Activated CD4-positive, alpha-beta T cell treated with anti-CD3 and anti-CD28 coated beads for 4 hours (primary cell): ENCODE measurements at regions not wholly inside any gene's neighbourhood (a gene's known extent, or its start where the extent isn't known, plus 50 kb on each side); places are given as distances from the start of the nearest gene placed in this dataset.
"Not testable (repeated sequence)": the region's sequence is repeated elsewhere in the genome, so short reads cannot be mapped to it uniquely, and the experiment has no call there.

Source experiments
- DNase-seq, 2 donors: peaks; one replicate each; pipeline ENCODE4 v3.0.0-alpha.2; 2020

DNA sequence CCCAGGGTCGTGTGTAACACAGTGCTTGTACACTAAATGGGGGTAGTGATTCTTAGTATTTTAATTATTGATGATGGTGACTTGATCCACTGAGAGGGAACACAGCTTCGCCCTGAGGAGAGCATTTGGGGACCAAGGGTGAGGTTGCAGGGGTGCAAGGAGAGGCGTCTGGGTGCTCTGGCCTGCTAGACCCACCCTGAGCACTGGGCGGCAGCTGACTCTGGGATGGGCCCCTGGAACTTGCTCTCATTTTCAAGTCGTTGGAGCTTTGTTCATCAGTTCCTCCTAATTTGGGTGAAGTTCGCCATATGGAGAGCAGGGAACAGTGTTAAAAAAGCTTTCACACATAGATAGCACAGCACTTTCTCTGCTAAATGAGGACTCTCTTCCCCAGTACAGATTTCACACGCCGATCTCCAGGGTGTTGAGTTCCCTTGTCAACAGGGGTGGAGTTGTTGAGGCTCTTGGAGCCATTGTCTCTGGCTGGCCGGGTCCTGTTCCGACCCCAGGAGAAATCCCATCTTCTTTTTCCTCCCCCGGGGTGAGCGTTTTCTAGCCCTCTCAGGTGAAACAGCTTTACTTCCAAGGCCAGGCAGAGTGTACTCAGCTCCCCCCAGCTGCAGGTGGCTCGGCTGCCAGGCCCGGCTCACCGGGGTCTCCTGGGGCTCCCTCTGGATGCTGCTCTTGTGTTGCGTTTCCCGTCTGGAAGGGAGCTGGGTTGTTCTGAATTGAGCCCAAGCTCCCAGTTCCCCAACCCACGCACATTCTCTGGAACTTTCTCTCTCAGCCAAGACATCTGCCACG lies 367.4 kb downstream of the RPS6KC1 start:
- no peak for DNase-seq

DNA sequence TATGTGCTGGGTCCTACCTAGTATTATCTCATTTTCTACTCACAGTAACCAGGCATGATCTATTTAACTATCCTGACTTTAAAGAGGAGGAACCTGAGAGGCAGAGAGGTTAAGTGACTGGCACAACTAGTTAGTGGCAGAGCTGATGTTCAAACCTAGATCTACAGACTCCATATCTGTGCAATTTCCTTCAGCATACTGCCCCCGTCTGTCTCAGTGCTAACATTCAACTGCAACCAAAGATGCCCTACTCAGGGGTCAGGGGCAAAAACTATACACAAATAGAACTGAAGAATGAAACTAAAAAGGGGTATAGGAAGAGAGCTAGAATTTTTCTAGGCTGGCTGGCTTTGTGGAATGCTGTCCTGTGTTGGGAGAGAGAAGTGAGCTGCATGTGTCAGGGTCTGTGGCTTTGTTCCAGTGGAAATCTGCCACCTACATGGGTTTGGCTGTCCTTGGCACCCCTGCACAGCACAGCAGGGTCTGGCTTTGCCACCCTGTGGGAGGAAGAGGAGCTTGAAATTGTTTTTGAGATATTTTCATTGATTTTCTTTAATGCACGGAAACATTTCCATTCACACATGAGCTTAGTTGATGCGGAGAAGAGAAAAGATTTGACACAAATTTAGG lies 368.5 kb downstream of the RPS6KC1 start:
- DNase-seq, result no peak

DNA sequence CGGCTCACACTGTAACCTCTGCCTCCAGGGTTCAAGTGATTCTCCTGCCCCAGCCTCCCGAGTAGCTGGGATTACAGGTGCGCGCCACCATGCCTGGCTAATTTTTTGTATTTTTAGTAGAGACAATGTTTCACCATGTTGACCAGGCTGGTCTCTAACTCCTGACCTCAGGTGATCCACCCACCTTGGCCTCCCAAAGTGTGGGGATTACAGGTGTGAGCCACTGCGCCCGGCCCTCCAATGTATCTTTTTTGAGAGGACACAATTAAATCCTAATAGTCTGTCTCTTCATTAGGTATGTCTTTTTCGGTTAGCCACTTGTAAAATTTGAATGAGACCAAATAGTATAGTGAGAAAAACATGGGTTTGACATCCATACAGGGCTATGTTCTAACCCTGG lies 370.1 kb downstream of the RPS6KC1 start:
- not testable (repeated sequence) for DNase-seq

DNA sequence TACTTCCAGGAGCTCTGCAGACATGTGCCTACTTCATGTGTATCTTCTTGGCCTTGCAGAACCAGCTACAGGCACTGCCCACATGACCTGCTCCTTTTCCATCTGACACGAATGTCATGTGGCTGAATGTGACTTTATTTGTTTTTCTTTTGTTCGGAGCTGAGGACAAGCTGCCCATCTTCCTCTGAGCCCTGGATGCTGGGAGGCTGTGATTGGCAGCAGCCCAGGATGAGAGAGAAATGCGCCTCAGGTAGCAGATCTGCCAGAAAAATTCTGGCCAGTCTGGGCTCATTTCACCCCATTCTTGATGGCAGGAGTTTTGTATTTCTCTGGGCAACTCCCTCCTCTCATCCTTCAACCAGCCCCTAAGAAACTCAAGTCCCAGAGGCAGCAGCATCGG lies 372.0 kb downstream of the RPS6KC1 start:
- no peak for DNase-seq

DNA sequence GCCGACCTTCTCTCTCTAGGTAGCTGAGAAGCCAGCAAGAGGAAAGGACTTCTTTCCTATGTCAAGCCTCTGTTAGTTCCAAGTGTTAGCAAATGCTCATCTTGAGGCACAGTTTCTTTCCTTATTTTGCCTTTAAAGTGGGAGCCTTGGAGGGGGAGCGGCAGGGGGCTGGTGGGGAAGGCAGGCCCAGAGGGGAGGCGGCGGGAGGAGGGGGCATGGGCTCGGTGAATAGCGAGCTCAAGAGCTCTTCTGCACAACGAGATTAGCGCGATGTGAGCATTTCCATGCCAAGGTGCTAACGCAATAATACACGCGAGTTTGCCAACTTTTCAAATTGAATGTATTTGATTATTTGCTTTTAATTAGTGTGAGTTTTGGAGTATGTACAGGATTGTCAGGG lies 372.6 kb downstream of the RPS6KC1 start:
- no peak for DNase-seq

DNA sequence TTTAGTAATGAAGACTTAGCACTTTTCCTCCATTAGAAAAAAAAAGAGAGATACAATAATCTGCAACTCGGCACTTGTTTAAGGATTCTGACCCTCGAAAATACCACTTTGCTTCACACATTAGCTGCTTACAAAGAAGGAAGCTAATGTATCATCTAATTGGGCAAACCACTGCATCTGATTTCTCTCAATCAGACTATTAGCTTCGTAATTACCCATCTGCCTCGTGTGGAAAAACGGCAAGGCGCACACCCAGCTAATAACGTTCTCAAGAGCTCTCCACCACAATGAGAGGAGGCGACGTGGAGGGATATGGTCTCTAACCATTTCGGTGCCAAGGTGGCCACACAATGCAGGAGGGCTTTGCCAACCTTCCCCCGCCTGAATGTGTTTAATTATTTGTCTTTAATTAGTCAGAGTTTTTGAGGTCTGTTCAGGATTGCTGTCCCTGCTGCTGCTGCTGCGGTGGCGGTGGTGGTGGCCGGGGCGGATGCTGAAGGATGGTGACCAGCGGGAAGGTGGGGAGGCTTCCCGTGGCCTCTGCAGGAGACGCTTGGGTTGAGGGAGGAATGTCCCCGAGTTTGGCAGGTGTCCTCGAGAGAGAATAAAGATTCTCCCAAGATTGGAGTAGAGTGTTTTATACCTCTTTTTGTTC lies 374.5 kb downstream of the RPS6KC1 start:
- DNase-seq, result no peak

DNA sequence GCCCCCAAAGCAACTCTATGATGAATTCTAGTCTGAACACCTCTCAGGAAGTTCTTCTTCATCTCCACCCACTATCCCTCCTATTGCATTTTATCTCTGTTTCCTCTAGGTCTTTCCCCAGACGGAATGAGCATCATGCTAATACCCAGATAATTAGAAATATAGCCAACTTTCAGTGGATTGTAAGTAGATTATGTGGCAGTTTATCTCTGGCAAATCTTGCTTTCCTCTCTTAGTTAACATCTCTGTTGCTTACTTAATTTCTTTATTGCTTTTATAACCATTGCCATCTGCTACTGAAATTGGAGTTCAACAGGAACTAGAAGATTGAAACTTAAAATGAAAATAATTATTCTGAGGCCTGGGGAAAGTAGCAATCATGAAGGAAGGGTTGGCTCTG lies 378.6 kb downstream of the RPS6KC1 start:
- no peak for DNase-seq

DNA sequence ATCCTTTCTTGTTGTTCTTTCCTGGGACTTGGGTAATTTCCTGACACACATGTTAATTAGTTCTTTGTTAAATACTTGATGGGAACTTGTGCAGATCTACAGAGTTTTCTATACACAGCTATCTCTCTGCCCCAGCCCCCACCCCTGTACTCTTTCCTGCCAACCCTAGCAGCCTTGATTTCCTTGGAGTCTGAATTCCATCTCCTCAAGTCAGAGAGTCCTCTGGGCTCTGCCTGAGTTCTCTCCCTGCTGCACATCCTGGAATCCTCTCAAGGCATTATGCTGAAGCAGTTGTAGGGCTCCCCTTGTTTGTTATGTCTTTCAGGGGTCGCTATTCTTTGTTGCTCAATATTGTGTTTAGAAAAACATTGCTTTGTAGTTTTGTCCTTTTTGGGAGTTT lies 384.7 kb downstream of the RPS6KC1 start:
- no peak for DNase-seq

DNA sequence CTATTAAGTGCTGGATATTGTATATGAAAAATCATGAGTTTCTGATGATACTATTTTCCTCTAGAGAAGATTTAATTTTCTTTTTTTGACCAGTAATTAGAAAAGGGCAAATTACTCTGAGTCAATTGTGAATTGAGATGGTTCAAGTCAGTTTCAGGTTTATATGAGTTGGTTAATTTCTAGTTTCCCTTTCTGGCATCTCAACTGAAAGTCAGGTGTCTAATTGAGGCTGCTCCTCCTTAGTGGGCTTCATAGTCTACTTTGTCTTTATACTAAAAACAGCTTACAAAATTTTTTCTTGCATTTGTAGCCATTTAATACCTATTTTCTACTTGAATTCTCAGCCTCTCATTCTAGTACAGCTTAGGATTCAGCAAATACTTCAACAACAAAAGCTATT lies 387.3 kb downstream of the RPS6KC1 start:
- DNase-seq, result no peak

DNA sequence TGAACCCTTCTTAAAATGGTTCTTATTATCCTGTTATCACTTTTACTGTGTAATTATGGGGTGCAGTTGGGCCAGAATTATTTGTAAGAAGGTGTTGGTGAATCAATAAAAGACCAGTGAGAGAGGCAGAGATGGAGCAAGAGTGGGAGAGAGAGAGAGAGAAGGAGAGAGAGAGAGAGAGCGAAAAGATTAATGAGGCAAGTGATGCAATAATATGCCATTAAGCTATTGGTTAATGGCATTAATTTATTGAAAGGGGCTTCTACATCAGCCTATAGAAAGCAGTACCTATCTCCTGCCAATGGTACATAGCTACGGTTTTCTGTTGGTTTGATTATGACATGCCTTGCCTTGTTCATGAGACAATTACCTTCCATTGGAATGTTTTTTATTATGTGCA lies 388.7 kb downstream of the RPS6KC1 start:
- DNase-seq, result no peak

DNA sequence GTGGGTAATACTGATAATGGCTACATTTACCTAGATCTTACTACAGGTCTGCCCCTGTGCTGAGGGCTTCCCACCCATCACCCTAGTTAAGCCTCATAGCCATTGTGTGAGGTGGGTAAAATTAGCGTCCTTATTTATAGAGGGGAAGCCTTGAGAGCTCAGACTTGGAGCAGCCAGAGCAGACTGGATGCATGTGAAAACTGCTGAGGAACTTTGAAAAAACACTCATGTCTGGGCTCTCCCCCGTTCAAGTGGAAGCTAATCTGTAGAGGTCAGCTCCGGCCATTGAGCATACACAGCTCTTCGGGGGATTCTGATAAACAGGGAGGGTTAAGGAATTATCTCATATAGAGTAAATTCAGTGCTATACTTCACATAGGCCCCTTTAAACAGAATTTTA lies 389.7 kb downstream of the RPS6KC1 start:
- no peak for DNase-seq

DNA sequence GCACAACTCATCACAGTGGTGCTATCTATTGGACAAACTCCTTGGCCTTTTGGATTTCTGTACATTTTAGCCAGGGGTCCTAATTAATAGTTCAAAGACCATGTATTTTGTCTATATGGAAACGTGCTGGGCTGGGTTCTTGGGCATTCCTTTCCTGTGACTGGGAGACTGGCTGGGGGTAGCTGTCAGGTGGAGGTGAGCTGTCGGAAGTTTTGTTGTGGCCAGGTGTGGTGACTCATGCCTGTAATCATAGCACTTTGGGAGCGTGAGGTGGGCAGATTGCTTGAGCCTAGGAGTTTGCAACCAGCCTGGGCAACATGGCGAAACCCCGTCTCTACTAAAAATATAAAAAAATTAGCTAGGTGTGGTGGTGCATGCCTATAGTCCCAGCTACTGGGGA lies 392.4 kb downstream of the RPS6KC1 start:
- no peak for DNase-seq

DNA sequence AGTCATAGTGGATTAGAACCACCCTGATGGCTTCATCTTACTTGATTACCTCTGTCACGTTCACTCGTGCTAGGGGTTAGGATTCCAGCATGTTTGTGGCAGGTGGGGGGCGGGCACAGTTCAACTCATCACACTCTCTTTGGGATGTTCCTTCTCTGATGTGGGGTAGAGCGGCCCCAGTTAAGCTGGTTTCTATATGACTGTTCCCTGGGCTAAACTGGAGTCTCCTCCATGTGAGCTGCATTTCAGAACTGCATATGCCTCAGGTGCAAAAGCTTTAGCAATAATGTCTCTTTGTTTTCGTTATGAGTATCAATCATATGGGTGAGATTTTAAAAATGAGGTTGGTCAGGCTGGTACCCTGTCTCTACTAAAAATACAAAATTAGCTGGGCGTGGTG lies 393.2 kb downstream of the RPS6KC1 start:
- DNase-seq, result no peak

DNA sequence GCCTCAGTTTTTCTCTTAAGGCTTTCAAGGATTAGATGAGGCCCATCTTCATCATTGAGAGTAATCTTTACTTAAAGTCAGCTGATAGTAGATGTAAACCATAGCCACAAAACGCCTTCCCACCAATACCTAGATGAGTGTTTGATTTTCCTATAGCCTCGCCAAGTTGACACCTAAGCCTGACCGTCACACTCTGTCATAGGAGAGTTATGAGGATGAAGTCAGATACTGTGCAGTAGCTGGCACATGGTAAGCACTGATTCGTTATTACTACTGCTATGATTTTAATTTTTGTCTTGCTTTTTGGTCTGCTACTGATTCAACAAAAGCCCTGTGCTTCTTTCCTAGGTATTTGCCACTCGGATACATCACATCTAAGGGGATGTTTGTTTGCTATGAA lies 395.5 kb downstream of the RPS6KC1 start:
- DNase-seq, result no peak

DNA sequence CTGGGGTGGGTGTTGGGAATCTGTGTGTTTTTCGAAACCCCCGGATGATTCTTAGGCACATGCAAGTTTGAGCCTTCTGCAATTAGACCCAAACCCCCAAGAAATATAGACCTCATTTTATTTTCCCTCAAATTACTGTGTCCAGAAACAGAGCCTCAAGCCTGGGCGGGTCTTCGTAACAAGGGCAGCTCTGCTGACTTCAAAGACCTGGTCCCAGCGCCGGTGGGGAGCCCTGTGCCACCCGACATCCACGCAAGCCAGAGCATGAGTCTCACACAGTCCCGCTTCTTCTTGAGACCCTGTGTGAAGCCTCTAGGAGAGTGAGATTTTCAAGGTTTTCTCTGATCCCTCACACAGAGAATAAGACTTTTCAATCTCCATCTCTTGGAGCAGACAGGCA lies 397.3 kb downstream of the RPS6KC1 start:
- no peak for DNase-seq

DNA sequence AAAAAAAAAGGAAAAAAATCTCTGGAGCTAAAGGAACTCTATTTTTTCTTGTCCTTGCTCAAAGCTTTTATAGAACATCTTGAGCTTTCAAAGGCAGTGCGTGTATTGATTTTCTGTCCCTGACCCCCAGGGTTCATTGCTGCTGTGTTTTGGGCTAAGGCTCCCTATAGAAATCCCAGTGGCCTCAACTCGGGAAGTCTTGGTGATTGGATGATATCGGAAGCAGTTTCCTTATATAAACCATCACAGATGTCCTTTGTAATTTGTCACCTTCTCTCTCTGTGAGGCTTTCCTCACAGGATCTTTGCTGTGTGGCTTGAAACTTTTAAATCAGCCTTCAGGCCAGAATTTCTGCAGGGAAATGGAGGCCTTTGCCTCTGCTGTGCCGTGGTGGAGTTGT lies 397.7 kb downstream of the RPS6KC1 start:
- DNase-seq, result no peak

DNA sequence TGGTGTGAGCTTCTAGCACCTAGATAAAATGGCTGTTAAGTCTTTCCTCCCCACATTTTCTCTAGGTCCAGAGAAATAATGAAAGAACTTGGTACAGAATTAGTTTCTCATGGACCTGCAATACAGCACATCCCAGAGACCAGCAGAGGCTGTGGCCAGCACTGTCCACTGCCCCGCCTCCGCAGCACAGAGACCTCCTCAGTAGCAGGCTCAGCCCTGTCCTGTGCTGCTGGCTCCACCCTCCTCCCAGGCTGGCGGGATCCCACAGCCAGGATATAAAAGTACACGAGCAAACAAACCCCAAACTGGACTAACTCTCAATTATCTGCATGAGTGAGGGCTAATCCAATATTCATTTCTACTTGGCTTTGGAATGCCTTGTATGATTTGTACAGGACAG lies 401.5 kb downstream of the RPS6KC1 start:
- no peak for DNase-seq

DNA sequence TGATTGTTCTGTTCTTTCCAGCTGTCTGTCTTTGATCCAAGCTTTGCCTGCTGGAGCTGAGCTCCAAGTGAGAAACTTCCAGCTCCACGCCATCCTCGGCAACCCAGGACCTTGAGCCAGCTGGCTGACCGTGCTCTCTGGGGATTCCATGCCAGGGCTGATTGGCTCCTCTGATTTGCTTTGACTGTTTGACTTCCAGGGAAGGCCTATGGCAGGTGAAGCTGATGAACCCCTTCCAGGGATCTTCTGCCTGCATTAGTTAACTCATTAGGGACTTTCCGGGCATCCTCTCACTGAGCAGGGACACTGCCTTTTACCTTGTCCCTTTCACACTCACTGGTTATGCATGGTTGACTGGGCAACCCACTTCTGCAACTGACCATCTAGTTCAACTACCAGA lies 406.1 kb downstream of the RPS6KC1 start:
- no peak for DNase-seq

DNA sequence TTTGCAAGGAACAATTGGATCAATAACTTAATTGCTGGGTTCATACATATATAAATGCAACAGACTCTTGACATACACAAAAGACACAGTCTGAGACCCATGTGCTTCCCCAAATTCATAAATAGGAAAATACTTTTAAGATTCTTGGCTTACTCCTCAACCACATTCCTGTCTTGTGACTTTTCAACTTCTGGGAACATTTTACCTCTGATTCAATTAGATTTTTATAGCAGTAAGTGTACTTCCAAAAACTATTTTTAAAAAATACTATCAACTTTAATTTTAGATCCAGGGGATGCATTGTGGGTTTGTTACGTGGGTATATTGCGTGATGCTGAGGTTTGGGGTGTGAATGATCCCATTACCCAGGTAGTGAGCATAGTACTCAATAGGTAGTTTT lies 406.7 kb downstream of the RPS6KC1 start:
- no peak for DNase-seq

DNA sequence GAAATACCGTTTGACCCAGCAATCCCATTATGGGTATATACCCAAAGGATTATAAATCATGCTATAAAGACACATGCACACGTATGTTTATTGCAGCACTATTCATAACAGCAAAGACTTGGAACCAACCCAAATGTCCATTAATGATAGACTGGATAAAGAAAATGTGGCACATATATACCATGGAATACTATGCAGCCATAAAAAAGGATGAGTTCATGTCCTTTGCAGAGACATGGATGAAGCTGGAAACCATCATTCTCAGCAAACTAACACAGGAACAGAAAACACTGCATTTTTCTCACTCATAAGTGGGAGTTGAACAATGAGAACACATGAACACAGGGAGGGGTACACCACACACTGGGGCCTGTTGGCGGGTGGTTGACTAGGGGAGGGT lies 411.3 kb downstream of the RPS6KC1 start:
- DNase-seq, result not testable (repeated sequence)

DNA sequence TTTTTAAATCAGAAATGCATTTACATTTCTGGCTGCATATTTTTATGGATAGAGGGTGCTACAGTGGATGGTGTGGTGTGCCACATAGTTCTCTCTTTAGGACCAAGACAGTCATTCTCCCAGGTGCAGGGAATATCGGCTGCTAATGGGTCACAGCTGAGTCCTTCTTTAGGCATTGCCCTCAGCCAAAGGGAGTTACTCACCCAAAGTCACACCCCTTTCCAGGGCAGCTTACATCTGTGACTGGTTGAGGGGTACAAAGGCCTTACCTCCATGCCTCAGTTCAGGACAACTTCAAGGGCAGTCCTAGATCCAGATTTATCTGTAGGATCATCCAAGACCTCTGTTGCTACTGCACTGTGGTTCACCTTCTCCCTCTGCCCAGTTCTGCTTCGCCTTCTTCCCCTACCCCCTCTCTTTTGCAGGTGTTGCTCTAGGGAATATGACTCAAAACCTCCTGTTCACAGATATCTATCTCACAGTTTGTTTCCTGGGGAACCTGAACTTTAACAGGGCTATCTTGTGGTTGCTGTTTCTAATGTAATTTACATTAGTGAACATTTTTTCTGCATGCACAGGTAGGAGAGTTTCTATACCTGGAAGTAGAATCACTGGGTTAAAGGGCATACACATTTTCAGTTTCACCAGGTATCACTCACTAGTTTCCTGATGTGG lies 413.9 kb downstream of the RPS6KC1 start:
- DNase-seq, result no peak

DNA sequence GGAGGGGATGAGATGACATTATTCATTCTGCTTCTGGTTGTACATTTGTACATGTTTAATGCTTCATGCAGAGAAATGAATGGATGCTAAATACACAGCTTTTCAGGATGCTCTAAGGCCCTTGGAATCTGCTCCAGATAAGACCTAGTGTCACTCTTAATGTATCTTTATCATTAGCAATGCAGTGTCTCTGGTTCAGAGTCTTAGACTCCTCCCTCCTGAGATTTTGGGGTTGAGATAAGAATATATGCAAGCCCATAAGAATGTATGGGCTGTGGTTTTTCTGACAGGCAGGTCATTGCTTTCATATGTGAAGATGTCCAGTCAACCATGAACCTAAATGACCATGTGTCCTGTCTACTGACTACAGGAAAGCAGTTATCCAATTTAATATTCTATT lies 415.5 kb downstream of the RPS6KC1 start:
- no peak for DNase-seq

DNA sequence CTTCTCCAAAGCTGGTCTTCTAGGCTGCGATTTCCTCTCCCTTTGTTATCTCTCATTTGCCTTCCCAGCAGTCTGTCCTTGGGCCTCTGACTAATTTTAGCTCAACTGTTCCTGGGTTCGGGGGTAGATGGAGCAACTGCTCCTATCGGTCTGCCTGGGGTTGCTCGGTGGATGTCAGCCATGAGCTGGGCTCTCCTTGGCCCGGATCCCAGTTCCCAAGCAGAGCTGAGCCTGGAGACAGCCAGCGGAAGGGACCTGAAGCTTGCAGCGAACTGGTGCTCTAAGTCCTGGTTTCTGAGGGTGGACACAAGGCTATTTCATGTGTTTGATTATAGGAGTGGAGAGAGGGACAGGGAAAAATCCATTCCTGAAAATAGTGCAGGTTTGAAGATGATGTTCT lies 423.0 kb downstream of the RPS6KC1 start:
- DNase-seq, result no peak

DNA sequence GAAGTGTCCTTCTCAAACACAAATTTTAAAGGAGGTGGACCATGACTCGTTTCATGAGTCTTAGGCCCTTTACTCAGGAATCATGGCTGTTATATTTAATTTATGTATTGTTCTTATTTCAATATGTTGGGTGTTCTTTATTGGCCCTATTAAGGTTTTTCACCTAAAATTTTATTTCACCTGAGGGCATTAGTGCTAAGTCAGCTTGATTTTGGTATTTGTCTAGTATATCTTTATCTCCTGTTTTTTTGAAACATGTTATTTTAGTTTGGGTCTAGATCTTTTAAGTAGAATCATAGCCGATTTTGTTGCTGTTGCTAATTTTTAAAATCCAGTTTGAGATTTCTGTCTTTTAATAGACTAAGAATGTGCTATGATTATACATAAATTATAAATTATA lies 430.4 kb downstream of the RPS6KC1 start:
- no peak for DNase-seq
